ENCODE measurements at regions not wholly inside any gene's neighbourhood (a gene's known extent, or its start where the extent isn't known, plus 50 kb on each side); places are given as distances from the start of the nearest gene placed in this dataset.

GRCh38 chr5:91490316-91490715 is 107.2 kb upstream of the ARRDC3 start:
- no peak for TF ChIP-seq CTCF (IDR thresholded peaks at IDR 0.05; ENCODE audit: low read depth, low read length, poor library complexity, severe bottlenecking)
- TF ChIP-seq EZH2phosphoT487 (IDR thresholded peaks at IDR 0.05; ENCODE audit: borderline replicate concordance, low read length), result no peak

Data from DOHH2 (cell line).